ENCODE measurements at regions not wholly inside any gene's neighbourhood (a gene's known extent, or its start where the extent isn't known, plus 50 kb on each side); places are given as distances from the start of the nearest gene placed in this dataset.

- TF ChIP-seq CTCF (IDR thresholded peaks at IDR 0.05) (no peak), POLR2A (IDR thresholded peaks at IDR 0.05) (no peak)
Measured at GRCh38 chr12:69118516-69118915, 120.9 kb upstream of the CPSF6 start.
